Activated gamma-delta T cell treated with anti-CD3 and anti-CD28 coated beads, Interleukin-2, amount 50 U/mL, for 16 hours (primary cell): ENCODE measurements at regions not wholly inside any gene's neighbourhood (a gene's known extent, or its start where the extent isn't known, plus 50 kb on each side); places are given as distances from the start of the nearest gene placed in this dataset.

ENCODE experiments used
- DNase-seq: peaks from one replicate; pipeline ENCODE4 v3.0.0-alpha.2; 2020; ENCODE audit warnings: low read depth

GRCh38 chr3:14335774-14336748 lies 66.3 kb upstream of the SLC6A6 start:
- no peak for DNase-seq

GRCh38 chr3:14336749-14337598 lies 65.4 kb upstream of the SLC6A6 start:
- DNase-seq = no peak

- DNase-seq = no peak
Observed at GRCh38 chr3:14337828-14338227, 64.6 kb upstream of the SLC6A6 start.

GRCh38 chr3:14338242-14338641 lies 64.2 kb upstream of the SLC6A6 start:
- no peak for DNase-seq

GRCh38 chr3:14338898-14339458 lies 63.4 kb upstream of the SLC6A6 start:
- no peak for DNase-seq

GRCh38 chr3:14340960-14341708 lies 61.3 kb upstream of the SLC6A6 start:
- DNase-seq = no peak

GRCh38 chr3:14343338-14344112 lies 58.9 kb upstream of the SLC6A6 start:
- no peak for DNase-seq

GRCh38 chr3:14344351-14344750 lies 58.1 kb upstream of the SLC6A6 start:
- DNase-seq = no peak

- DNase-seq = no peak
Observed at GRCh38 chr3:14345496-14346150, 56.8 kb upstream of the SLC6A6 start.

GRCh38 chr3:14346191-14346590 lies 56.2 kb upstream of the SLC6A6 start:
- DNase-seq = no peak

GRCh38 chr3:14346642-14347041 lies 55.8 kb upstream of the SLC6A6 start:
- DNase-seq = no peak

GRCh38 chr3:14347110-14347509 lies 55.3 kb upstream of the SLC6A6 start:
- DNase-seq = no peak

GRCh38 chr3:14351617-14352001 lies 50.8 kb upstream of the SLC6A6 start:
- no peak for DNase-seq

- no peak for DNase-seq
Observed at GRCh38 chr3:14352002-14352627, 50.3 kb upstream of the SLC6A6 start.
